ENCODE measurements at regions not wholly inside any gene's neighbourhood (a gene's known extent, or its start where the extent isn't known, plus 50 kb on each side); places are given as distances from the start of the nearest gene placed in this dataset.

DNA sequence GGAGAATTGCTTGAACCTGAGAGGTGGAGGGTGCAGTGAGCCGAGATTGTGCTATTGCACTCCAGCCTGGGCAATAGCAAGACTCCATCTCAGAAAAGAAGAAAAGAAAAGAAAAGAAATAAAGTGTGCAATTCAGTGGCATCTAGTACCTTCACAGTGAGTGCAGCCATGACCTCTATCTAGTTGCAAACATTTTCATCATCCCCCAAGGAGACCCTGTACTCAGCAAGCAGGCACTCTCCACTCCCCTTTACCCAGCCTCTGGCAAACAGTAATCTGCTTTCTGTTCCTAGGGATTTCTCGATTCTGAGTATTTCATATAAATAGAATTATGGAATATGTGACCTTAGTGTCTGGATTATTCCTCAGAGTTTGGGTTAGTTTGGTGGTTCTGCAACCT lies 130.4 kb upstream of the ARL4C start:
- TF ChIP-seq, protein P1, sequence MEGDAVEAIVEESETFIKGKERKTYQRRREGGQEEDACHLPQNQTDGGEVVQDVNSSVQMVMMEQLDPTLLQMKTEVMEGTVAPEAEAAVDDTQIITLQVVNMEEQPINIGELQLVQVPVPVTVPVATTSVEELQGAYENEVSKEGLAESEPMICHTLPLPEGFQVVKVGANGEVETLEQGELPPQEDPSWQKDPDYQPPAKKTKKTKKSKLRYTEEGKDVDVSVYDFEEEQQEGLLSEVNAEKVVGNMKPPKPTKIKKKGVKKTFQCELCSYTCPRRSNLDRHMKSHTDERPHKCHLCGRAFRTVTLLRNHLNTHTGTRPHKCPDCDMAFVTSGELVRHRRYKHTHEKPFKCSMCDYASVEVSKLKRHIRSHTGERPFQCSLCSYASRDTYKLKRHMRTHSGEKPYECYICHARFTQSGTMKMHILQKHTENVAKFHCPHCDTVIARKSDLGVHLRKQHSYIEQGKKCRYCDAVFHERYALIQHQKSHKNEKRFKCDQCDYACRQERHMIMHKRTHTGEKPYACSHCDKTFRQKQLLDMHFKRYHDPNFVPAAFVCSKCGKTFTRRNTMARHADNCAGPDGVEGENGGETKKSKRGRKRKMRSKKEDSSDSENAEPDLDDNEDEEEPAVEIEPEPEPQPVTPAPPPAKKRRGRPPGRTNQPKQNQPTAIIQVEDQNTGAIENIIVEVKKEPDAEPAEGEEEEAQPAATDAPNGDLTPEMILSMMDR (IDR thresholded peaks at IDR 0.05) = no peak

DNA sequence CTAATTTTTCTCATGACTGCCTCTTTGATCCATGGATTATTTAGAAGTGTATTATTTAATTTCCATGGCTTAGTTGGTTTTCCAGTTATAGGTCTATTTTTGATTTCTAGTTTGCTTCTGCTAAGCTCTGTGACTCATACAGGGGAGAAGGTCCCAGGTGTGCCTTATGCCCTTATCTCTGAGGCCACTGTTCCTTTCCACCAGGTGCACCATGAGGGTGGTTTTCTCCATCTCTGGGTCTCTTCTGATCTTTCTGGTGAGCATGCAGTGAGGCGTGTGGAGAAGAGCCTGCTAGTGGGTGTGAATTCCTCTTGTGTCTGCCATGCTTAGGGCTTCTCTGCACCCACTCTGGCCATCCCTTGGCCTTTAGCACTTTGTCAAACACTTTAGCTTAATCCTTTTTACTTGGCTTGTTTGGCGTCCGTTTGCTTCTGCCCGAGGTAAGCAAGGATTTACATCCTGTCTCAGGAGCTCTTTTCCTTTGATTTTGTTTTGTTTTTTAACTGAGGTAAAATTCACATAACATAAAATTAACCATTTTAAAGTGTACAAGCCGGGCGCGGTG lies 129.8 kb upstream of the ARL4C start:
- TF ChIP-seq, protein P1 (IDR thresholded peaks at IDR 0.05) = no peak

DNA sequence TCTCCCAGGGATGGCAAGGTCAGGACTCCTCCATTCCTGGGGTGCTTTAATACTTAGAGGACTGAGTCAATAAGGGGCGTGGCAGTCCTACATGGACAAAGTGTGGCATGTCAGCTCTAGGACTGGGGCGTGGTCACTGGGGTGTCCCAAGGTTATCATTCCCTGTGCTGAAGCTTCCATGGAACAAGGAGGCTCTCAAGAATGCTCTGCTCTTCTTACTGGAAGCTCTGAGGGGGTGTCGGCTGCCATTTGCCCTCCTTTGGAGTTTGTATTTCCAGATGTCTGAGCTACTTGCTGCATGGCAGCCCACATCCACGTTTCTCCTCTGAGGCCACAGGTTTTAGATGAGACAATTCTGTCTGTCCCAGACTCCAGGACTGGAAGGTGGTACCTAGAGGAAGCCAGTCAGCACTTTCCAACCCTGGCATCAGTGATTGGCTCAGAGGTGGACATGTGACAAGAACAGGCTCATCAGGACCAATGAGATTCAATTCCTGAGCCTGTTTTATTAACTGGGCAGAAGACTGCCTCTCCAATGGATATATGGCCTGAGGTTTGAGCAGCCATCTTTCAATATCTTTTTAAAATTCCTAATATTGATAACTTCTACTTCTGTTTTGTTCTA lies 128.9 kb upstream of the ARL4C start:
- TF ChIP-seq, protein P1 (IDR thresholded peaks at IDR 0.05) = no peak

DNA sequence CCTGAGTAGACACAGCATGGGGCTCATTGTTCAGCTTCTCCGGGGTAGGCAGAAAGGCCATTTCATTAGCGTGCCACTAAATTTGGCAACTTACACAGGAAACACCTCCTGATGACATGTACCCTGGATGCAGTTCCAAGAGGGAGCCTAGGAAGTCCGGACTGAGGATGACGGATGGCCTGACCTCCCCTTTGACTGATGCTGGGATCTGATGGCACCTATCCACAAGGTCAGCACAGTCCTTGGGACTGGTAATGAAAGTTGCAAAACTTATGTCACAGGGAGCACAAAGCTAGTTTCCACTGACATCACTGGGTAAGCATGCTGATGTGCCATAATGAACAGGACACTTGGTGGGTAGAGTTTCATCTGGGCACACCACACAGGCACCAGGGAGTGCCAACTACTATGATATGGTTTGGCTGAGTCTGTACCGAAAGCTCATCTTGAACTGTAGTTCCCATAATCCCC lies 126.7 kb upstream of the ARL4C start:
- TF ChIP-seq, protein P1 (IDR thresholded peaks at IDR 0.05) = no peak

DNA sequence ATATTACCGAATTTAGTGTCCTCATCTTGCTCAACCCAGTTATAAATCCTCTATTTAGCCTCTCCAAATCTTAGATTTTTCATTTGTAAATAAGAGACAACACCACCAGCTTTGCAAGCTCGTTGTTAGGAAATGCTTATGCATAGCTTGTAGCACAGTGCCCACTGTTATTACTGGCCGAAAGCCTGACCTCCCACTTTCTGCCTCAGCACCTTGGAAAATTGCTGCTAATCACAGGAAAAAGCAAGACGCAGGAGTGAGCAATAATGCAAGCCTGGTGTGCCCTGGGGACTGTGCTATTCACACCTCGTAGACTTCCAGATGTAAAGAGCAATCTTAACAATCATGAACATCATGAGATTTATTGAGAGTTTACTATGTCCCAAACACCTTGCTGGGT lies 124.2 kb upstream of the ARL4C start:
- TF ChIP-seq, protein P1 (IDR thresholded peaks at IDR 0.05) = no peak

DNA sequence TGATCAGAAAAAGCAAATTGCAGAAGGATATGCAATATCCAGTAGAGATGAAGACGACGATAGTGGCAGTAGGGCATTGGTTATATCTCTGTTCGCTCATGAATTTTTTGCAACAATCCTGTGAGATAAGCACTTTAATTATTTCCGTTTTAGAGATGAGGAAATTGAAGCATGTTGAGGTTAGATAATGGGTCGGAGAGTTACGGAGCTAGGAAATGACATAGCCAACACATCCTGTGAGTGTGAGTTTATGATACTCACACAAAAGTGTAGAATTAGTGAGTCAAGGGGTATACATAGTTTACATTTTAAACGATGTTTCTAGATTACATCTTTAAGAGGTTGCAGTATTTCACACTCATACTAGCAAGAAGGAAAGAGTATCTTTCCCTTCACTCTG lies 123.1 kb upstream of the ARL4C start:
- TF ChIP-seq, protein P1 (IDR thresholded peaks at IDR 0.05) = no peak

DNA sequence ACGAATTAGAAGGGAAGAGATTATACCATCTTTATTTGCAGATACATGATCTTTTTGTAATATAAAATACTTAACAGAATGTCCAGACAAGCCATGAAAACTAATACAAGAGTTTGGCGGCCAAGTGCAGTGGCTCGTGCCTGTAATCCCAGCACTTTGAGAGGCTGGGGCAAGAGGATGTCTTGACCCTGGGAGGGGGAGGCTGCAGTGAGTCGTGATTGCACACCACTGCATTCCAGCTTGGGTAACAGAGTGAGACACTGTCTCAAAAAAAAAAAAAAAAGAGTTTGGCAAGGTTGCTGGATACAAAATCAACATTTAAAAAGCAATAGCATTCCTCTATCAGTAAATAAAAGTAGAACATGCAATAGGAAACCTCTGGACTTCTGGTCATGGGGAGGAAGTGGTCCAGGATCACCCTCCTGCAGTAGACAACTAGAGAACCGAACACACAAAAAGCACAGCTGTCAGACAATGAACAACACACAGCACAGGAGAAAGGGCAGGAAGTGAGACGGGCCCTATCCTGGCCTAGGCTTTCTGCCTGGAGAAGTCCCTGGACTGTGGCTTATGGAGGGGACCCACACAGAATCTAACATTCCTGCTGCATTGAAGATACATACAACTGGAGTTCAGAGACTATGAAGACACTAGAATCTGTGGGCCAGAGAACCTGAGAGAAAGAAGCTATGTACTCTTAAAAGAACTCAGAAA lies 118.9 kb upstream of the ARL4C start:
- TF ChIP-seq, protein P1 (IDR thresholded peaks at IDR 0.05) = no peak
